GM10248 (cell line): ENCODE measurements at regions not wholly inside any gene's neighbourhood (a gene's known extent, or its start where the extent isn't known, plus 50 kb on each side); places are given as distances from the start of the nearest gene placed in this dataset.

Experiments used
- CTCF ChIA-PET: fragments of 300-600 bp; sonication (Branson Sonifier 250); formaldehyde crosslinking; extraction: SDS; loops from one replicate; lab custom pipeline; 2021; ENCODE audit warnings: antibody characterized with exemption; lab: Yijun Ruan, JAX
- POLR2A ChIA-PET: fragments of 350-650 bp; sonication (Branson Sonifier 250); formaldehyde crosslinking; extraction: SDS; loops from one replicate; lab custom pipeline; 2020; ENCODE audit warnings: antibody characterized with exemption; lab: Yijun Ruan, JAX
- DNase-seq: peaks from one replicate; pipeline ENCODE4 v3.0.0; 2012; ENCODE audit errors: extremely low spot score
- TF ChIP-seq, protein P1 (sequence below): IDR thresholded peaks from 2 replicates; pipeline ENCODE4 v1.5.1; 2012; ENCODE audit warnings: mild to moderate bottlenecking, low read depth; ENCODE audit errors: extremely low read depth, missing control alignments, control extremely low read depth

- CTCF ChIA-PET = interaction anchor here (1.1 to 1.8 kb wide), 2 partner anchors 11 to 20 kb away, joined by 4 read pairs; no protein-coding TSS in a partner anchor
- no peak for DNase-seq
- POLR2A ChIA-PET = no interaction called here
- TF ChIP-seq, protein P1, sequence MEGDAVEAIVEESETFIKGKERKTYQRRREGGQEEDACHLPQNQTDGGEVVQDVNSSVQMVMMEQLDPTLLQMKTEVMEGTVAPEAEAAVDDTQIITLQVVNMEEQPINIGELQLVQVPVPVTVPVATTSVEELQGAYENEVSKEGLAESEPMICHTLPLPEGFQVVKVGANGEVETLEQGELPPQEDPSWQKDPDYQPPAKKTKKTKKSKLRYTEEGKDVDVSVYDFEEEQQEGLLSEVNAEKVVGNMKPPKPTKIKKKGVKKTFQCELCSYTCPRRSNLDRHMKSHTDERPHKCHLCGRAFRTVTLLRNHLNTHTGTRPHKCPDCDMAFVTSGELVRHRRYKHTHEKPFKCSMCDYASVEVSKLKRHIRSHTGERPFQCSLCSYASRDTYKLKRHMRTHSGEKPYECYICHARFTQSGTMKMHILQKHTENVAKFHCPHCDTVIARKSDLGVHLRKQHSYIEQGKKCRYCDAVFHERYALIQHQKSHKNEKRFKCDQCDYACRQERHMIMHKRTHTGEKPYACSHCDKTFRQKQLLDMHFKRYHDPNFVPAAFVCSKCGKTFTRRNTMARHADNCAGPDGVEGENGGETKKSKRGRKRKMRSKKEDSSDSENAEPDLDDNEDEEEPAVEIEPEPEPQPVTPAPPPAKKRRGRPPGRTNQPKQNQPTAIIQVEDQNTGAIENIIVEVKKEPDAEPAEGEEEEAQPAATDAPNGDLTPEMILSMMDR = no peak
Observed at GRCh38 chr11:122183933-122184332, 67.9 kb upstream of the BLID start.

DNA sequence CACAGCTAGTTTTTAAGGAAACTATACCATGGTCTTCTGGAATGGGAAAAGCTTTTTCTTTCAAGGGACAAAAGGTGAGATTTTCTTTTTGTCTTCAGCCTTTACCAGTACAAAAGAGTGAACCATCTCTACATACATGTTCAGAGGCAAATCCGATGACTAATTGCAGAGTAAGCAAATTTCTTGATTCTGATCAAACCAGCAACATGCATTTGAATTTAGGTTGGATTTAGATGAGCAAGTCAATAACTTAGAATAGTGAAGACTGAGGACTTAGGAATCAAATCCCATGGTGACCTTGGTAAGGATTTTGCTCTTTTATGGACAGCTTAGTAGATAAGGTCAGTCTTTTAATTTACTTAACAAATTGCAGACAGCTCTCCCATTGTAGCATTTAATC, 65.9 kb upstream of the BLID start:
- no peak for DNase-seq
- CTCF ChIA-PET = interaction anchor here (1.1 to 1.5 kb wide), 3 partner anchors 7 to 18 kb away, joined by 3 to 4 read pairs (median 4); no protein-coding TSS in a partner anchor
- POLR2A ChIA-PET = no interaction called here
- TF ChIP-seq, protein P1 = no peak

GRCh38 chr11:122181372-122181771, 65.4 kb upstream of the BLID start:
- no peak for DNase-seq
- ChIA-PET POLR2A (no interaction called here), CTCF (interaction anchor here (1.1 to 1.3 kb wide), 3 partner anchors 10 to 18 kb away, joined by 3 to 5 read pairs (median 4); no protein-coding TSS in a partner anchor)
- TF ChIP-seq, protein P1 = no peak

GRCh38 chr11:122179961-122180834, 64.2 kb upstream of the BLID start:
- DNase-seq = no peak
- CTCF ChIA-PET = interaction anchor here (1.2 to 1.8 kb wide), 2 partner anchors 15 to 23 kb away, joined by 5 to 6 read pairs; no protein-coding TSS in a partner anchor
- TF ChIP-seq, protein P1 = no peak
- POLR2A ChIA-PET = no interaction called here

DNA sequence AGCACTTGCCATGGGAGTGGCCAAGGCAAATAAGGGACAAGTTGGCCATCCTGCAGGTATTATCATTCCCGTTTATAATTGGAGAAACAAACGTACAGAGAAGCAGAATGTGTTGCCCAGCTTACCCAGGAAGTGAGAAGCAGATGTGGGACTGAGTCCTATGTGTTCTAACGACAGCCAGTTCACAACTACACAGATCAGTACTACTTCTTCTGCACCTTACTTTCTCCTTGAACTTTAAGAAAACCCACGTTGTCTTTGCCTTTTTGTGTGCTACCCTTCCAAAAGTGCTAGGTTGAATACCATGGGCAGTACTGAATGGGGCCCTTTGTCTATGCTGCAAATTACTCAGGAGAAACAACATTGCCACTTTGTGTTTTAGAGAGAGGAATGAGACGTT, 62.8 kb upstream of the BLID start:
- CTCF ChIA-PET = interaction anchor here (1.1 kb wide), 1 partner anchor 10 kb away, joined by 3 read pairs; no protein-coding TSS in a partner anchor
- DNase-seq = no peak
- POLR2A ChIA-PET = no interaction called here
- TF ChIP-seq, protein P1 = no peak

- TF ChIP-seq, protein P1 = no peak
- ChIA-PET POLR2A (no interaction called here), CTCF (no interaction called here)
- DNase-seq = no peak
Observed at GRCh38 chr11:122177238-122177637, 61.2 kb upstream of the BLID start.
